ENCODE measurements at regions not wholly inside any gene's neighbourhood (a gene's known extent, or its start where the extent isn't known, plus 50 kb on each side); places are given as distances from the start of the nearest gene placed in this dataset.

DNA sequence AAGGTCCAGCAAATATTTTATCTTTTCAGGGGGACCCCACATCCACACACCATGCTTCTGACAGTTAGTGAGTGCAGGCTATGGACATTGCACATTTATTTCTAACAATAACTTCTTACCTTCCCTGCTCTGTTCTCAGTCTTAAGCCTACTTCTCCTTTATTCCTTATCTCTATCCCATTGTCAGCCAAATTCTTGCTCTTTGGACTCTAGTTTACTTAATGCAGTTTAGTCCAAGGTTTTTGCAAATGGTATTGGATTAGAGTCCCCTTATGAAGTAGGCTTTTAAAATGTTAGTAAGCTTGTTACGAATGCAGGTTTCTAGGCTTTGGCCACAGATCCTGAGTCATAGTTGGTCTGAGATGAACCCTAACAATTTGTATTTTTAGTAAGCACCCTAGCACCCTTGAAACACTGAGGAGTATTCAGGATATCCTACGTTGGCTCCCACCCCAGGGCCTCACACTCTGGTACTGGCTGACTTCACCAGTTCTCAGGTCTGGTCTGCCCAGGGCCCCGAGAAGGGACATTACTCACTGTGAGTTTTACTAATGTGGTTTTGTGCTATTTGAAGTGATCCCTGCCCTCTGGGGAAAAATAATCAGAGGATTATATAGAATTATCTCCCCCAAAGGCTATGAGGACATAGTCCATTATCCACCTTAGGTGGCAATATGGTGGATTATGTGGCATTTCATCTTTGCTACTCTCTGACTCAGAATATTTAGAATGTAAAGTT, 239.5 kb downstream of the TGFB2 start (continued):
- TF ChIP-seq, protein P1, sequence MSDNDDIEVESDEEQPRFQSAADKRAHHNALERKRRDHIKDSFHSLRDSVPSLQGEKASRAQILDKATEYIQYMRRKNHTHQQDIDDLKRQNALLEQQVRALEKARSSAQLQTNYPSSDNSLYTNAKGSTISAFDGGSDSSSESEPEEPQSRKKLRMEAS (IDR thresholded peaks at IDR 0.05) = 0 out of 2 replicates have a peak, but pooled peaks have one; percentile 25
- TF ChIP-seq YY1 (IDR thresholded peaks at IDR 0.05; ENCODE audit: extremely low read depth, insufficient replicate concordance, low read depth, low read length) (peak; percentile 17), CEBPB (IDR thresholded peaks at IDR 0.05; ENCODE audit: low read depth) (peak; percentile 56; the same call in 1 of the 2 replicates)

DNA sequence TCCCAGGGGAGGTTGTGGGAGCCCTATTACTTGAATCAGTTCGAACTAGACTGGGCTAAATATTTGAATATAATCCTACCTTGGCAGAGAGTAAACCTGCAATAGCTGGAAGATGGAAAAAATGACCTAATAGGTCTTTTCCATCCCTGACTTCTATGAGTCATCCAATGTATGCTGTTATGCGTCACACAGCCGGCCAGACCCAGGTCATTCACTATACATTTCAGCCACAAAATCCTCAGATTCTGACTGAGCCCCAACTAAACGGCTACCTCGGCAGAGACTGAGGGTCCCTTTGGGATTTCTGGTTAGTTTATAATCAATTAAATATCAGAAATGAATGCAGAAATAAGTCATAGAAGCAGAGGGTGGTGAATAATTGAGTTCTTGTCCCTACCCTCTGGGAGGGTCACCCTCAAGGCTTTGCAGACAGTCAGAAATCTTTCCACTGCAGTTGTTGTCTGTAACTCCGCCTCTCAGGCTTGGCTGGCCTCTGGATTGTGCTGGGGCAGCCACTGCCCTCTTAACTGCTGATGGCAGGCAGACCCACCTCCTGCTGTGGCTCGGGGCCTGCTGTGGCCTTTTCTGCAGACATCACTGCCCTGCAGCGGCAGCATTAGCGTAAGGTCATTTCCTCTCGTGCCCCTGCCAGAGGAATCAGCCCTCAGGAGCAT, 240.5 kb downstream of the TGFB2 start:
- Histone ChIP-seq H3K36me3 (ENCODE audit: control insufficient read depth in 1 of 2, insufficient read depth in 2 of 2, low read length in 2 of 2) (peaks cover 0 to 7% of the 10 kb centered on the region in 2 experiments; a peak in 1 of 4 replicates), H3K79me2 (ENCODE audit: insufficient read depth, low read length) (no peaks in the 10 kb centered on the region), H3K4me2 (ENCODE audit: low read length) (peak overlapping the region; percentile 72), H2AFZ (ENCODE audit: low read depth, low read length, poor library complexity, severe bottlenecking) (peak overlapping the region; percentile 94), H3K9me2 (ENCODE audit: insufficient read depth) (no peaks in the 10 kb centered on the region), H3K9me3 (ENCODE audit: control insufficient read depth in 1 of 2, insufficient read depth in 1 of 2, low read depth in 1 of 2, low read length in 2 of 2) (no peaks in the 10 kb centered on the region; a peak in 1 of 4 replicates), H3K27ac (ENCODE audit: low read depth, low read length) (peak overlapping the region; percentile 60), H3K4me1 (ENCODE audit: control insufficient read depth in 1 of 2, insufficient read depth in 2 of 2, low read length in 2 of 2) (peaks cover 24 to 27% of the 10 kb centered on the region in 2 experiments), H4K20me1 (ENCODE audit: insufficient read depth) (no peaks in the 10 kb centered on the region), H3K9ac (ENCODE audit: low read length) (peak overlapping the region; percentile 48), H3K27me3 (ENCODE audit: insufficient read depth, low read length) (no peaks in the 10 kb centered on the region), H3K4me3 (replicated peaks in 1 of 2; ENCODE audit: low read depth in 1 of 2, low read length in 2 of 2) (peak overlapping the region in 1 of 2 experiments; percentile 29; a peak in 2 of 4 replicates)
- intact Hi-C loops (cut with micrococcal nuclease) = no loop called here
- TSS peak; percentile 90 for BruUV-seq (replicated peaks)
- POLR2A ChIA-PET = interaction anchor here (1.4 kb wide), 1 partner anchor 10 kb away, joined by 4 read pairs; no protein-coding TSS in a partner anchor
- ATAC-seq (peak; percentile 87), DNase-seq (ENCODE audit: low read depth, low spot score) (peak; percentile 65)
- RAD21 ChIA-PET (ENCODE audit: low non-redundant PET in 1 of 2, low total read pairs in 2 of 2, uncharacterized antibody in 2 of 2, unreplicated experiment in 2 of 2) = no interaction called here
- TF ChIP-seq EGR1 (IDR thresholded peaks at IDR 0.05; ENCODE audit: low read depth) (no peak), CBX3 (IDR thresholded peaks at IDR 0.05; ENCODE audit: low read depth) (peak; percentile 56; the same call in 1 of the 2 replicates), TCF7L2 (IDR thresholded peaks at IDR 0.05; ENCODE audit: borderline replicate concordance, extremely low read depth, insufficient read depth, insufficient read length) (peak; percentile 43), CEBPB (IDR thresholded peaks at IDR 0.05; ENCODE audit: low read depth) (peak; percentile 43; the same call in 1 of the 2 replicates), POLR2AphosphoS5 (IDR thresholded peaks at IDR 0.05; ENCODE audit: low read depth, low read length) (0 out of 2 replicates have a peak, but pooled peaks have one; percentile 9), YY1 (IDR thresholded peaks at IDR 0.05; ENCODE audit: extremely low read depth, insufficient replicate concordance, low read depth, low read length) (peak; percentile 27), RAD21 (IDR thresholded peaks at IDR 0.05; ENCODE audit: low read depth) (peak; percentile 32; the same call in 1 of the 2 replicates), POLR2A (IDR thresholded peaks at IDR 0.05; ENCODE audit: borderline replicate concordance, extremely low read depth, insufficient read depth, insufficient read length) (no peak), FOSL1 (IDR thresholded peaks at IDR 0.05; ENCODE audit: low read depth) (peak; percentile 96), CTCF (IDR thresholded peaks at IDR 0.05 in 2 of 3, conservative IDR thresholded peaks at IDR 0.05 in 1 of 3; ENCODE audit: borderline replicate concordance in 1 of 3, insufficient read depth in 1 of 3, low read depth in 2 of 3, low read length in 2 of 3) (no peak), ZFX (IDR thresholded peaks at IDR 0.05) (no peak), SP1 (IDR thresholded peaks at IDR 0.05; ENCODE audit: low read depth) (peak; percentile 79), SRF (IDR thresholded peaks at IDR 0.05; ENCODE audit: low read depth) (no peak), JUND (IDR thresholded peaks at IDR 0.05) (peak; percentile 95)
- TF ChIP-seq, protein P2, sequence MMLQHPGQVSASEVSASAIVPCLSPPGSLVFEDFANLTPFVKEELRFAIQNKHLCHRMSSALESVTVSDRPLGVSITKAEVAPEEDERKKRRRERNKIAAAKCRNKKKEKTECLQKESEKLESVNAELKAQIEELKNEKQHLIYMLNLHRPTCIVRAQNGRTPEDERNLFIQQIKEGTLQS (IDR thresholded peaks at IDR 0.05) = peak; percentile 73
- TF ChIP-seq, protein P1 (IDR thresholded peaks at IDR 0.05) = 0 out of 2 replicates have a peak, but pooled peaks have one; percentile 15
- CTCF ChIA-PET = no interaction called here
